GDM1 (cell line): ENCODE measurements at regions not wholly inside any gene's neighbourhood (a gene's known extent, or its start where the extent isn't known, plus 50 kb on each side); places are given as distances from the start of the nearest gene placed in this dataset.

ENCODE experiments used
- DNase-seq: peaks from one replicate; lab custom pipeline; 2025; lab: John Stamatoyannopoulos, UW

GRCh38 chr4:181281451-181281850 is 961.8 kb upstream of the TENM3 start:
- DNase-seq: no peak

GRCh38 chr4:181289198-181289597 is 954.0 kb upstream of the TENM3 start:
- DNase-seq: no peak

- DNase-seq: no peak
These were observed 951.6 kb upstream of the TENM3 start for GRCh38 chr4:181291615-181292014.

GRCh38 chr4:181293014-181293413 is 950.2 kb upstream of the TENM3 start:
- DNase-seq: no peak

GRCh38 chr4:181293541-181293940 is 949.7 kb upstream of the TENM3 start:
- no peak for DNase-seq

- no peak for DNase-seq
These were observed 948.8 kb upstream of the TENM3 start for GRCh38 chr4:181294421-181294820.

GRCh38 chr4:181301735-181302710 is 941.2 kb upstream of the TENM3 start:
- peak; percentile 12 for DNase-seq

- DNase-seq: no peak
These were observed 935.4 kb upstream of the TENM3 start for GRCh38 chr4:181307824-181308223.

- no peak for DNase-seq
These were observed 934.5 kb upstream of the TENM3 start for GRCh38 chr4:181308476-181309312.

GRCh38 chr4:181312066-181312465 is 931.1 kb upstream of the TENM3 start:
- DNase-seq: no peak

GRCh38 chr4:181319629-181320028 is 923.6 kb upstream of the TENM3 start:
- no peak for DNase-seq

GRCh38 chr4:181323061-181323460 is 920.1 kb upstream of the TENM3 start:
- DNase-seq: no peak

- no peak for DNase-seq
These were observed 912.5 kb upstream of the TENM3 start for GRCh38 chr4:181330654-181331201.

GRCh38 chr4:181331214-181331613 is 912.0 kb upstream of the TENM3 start:
- no peak for DNase-seq

GRCh38 chr4:181345931-181346330 is 897.3 kb upstream of the TENM3 start:
- no peak for DNase-seq

GRCh38 chr4:181350615-181351415 is 892.4 kb upstream of the TENM3 start:
- no peak for DNase-seq

- no peak for DNase-seq
These were observed 878.7 kb upstream of the TENM3 start for GRCh38 chr4:181364504-181364903.

- DNase-seq: no peak
These were observed 877.5 kb upstream of the TENM3 start for GRCh38 chr4:181365671-181366070.

- DNase-seq: no peak
These were observed 871.2 kb upstream of the TENM3 start for GRCh38 chr4:181372014-181372413.

- DNase-seq: no peak
These were observed 867.1 kb upstream of the TENM3 start for GRCh38 chr4:181376058-181376457.

- no peak for DNase-seq
These were observed 855.1 kb upstream of the TENM3 start for GRCh38 chr4:181388061-181388460.

- DNase-seq: no peak
These were observed 826.2 kb upstream of the TENM3 start for GRCh38 chr4:181416966-181417365.
